OCI-LY1 (cell line): ENCODE measurements at regions not wholly inside any gene's neighbourhood (a gene's known extent, or its start where the extent isn't known, plus 50 kb on each side); places are given as distances from the start of the nearest gene placed in this dataset.

Experiments used
- CTCF ChIP-seq: fragments of 200-600 bp; sonication (generic), shearing (Covaris generic); IDR thresholded peaks from 2 replicates; pipeline ENCODE4 v1.5.1; 2017; ENCODE audit warnings: mild to moderate bottlenecking, antibody characterized with exemption, low read length, moderate library complexity, mixed read lengths
- EZH2 ChIP-seq: fragments of 200-600 bp; sonication (generic), shearing (Covaris generic); IDR thresholded peaks from 2 replicates; pipeline ENCODE4 v1.8.0; 2017; ENCODE audit warnings: borderline replicate concordance, mixed run types, mild to moderate bottlenecking, antibody characterized with exemption, low read length, moderate library complexity, mixed read lengths

DNA sequence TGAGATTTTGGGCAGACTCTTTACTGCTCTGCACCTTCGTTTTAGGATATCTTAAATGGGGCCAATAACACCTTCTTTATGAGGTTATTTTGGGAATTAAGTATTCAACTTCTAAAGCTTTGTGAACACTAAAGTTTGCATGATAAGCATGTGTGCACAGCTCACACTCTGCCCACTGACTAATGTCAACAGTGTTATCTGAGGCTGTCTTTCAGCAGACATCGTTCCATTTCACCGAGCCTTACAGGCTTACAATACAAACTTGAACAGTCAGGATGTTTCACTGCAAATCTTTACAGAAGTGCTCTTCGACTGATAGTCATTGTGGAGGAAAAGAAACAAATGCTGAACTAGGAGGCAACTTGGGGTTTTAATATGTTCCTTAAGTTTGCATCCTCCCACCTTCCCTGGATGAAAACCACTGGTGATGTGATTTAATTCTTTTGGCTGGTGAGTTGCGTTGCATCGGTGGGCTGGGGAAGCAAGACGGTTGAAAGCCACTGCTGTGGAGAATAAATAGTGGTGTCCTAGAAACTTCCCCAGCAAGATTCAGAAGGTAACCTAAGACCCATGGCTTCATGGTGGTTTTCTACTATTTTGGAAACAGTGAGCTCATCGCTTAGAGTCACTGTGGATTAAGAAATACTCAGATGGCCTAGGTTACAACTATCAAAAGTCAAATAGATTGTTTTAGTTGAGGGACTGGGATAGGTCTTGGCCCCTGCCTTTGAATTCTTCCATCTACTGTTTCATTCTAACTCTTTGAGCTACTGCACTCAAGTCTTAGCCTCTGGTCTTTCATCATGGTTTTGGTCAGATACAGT is 167.2 kb upstream of the MAP3K7 start:
- TF ChIP-seq CTCF (no peak), EZH2 (no peak)
